ENCODE measurements at regions not wholly inside any gene's neighbourhood (a gene's known extent, or its start where the extent isn't known, plus 50 kb on each side); places are given as distances from the start of the nearest gene placed in this dataset.

GRCh38 chr11:112363527-112363926, 102.9 kb upstream of the PLET1 start:
- Histone ChIP-seq H3K9ac (no peak overlapping the region), H3K36me3 (ENCODE audit: control insufficient read depth, insufficient read depth, low read length) (no peaks in the 10 kb centered on the region), H3K27ac (no peak overlapping the region), H3K4me1 (no peaks in the 10 kb centered on the region), H3K9me3 (ENCODE audit: control insufficient read depth, low read length) (no peaks in the 10 kb centered on the region), H3K27me3 (ENCODE audit: control insufficient read depth, insufficient read depth, low read length) (no peaks in the 10 kb centered on the region), H3K4me3 (ENCODE audit: low read depth, low read length) (no peak overlapping the region), H3K79me2 (no peaks in the 10 kb centered on the region), H2AFZ (no peak overlapping the region), H3K4me2 (ENCODE audit: low read length) (no peak overlapping the region)
- TF ChIP-seq CTCF (IDR thresholded peaks at IDR 0.05): no peak

- no peaks in the 10 kb centered on the region for H3K27me3 ChIP-seq (ENCODE audit: control insufficient read depth, insufficient read depth, low read length)
- no peak overlapping the region for H3K9ac ChIP-seq
- H2AFZ ChIP-seq: no peak overlapping the region
- no peak overlapping the region for H3K4me3 ChIP-seq (ENCODE audit: low read depth, low read length)
- TF ChIP-seq CTCF (IDR thresholded peaks at IDR 0.05): no peak
- H3K27ac ChIP-seq: no peak overlapping the region
- H3K4me2 ChIP-seq (ENCODE audit: low read length): no peak overlapping the region
- H3K9me3 ChIP-seq (ENCODE audit: control insufficient read depth, low read length): no peaks in the 10 kb centered on the region
- H3K79me2 ChIP-seq: no peaks in the 10 kb centered on the region
- no peaks in the 10 kb centered on the region for H3K4me1 ChIP-seq
- no peaks in the 10 kb centered on the region for H3K36me3 ChIP-seq (ENCODE audit: control insufficient read depth, insufficient read depth, low read length)
These were observed 104.4 kb upstream of the PLET1 start for GRCh38 chr11:112364962-112365481.

GRCh38 chr11:112366012-112366411, 105.4 kb upstream of the PLET1 start:
- Histone ChIP-seq H3K4me2 (ENCODE audit: low read length) (no peak overlapping the region), H3K9me3 (ENCODE audit: control insufficient read depth, low read length) (no peaks in the 10 kb centered on the region), H3K79me2 (no peaks in the 10 kb centered on the region), H3K27ac (no peak overlapping the region), H2AFZ (no peak overlapping the region), H3K9ac (no peak overlapping the region), H3K27me3 (ENCODE audit: control insufficient read depth, insufficient read depth, low read length) (no peaks in the 10 kb centered on the region), H3K4me1 (no peaks in the 10 kb centered on the region), H3K36me3 (ENCODE audit: control insufficient read depth, insufficient read depth, low read length) (no peaks in the 10 kb centered on the region), H3K4me3 (ENCODE audit: low read depth, low read length) (no peak overlapping the region)
- TF ChIP-seq CTCF (IDR thresholded peaks at IDR 0.05): no peak

GRCh38 chr11:112366777-112367176, 106.1 kb upstream of the PLET1 start:
- Histone ChIP-seq H3K9ac (no peak overlapping the region), H3K4me3 (ENCODE audit: low read depth, low read length) (no peak overlapping the region), H3K79me2 (no peaks in the 10 kb centered on the region), H3K9me3 (ENCODE audit: control insufficient read depth, low read length) (no peaks in the 10 kb centered on the region), H3K4me2 (ENCODE audit: low read length) (no peak overlapping the region), H3K27me3 (ENCODE audit: control insufficient read depth, insufficient read depth, low read length) (no peaks in the 10 kb centered on the region), H3K36me3 (ENCODE audit: control insufficient read depth, insufficient read depth, low read length) (no peaks in the 10 kb centered on the region), H3K4me1 (no peaks in the 10 kb centered on the region), H2AFZ (no peak overlapping the region), H3K27ac (no peak overlapping the region)
- no peak for TF ChIP-seq CTCF (IDR thresholded peaks at IDR 0.05)

- no peaks in the 10 kb centered on the region for H3K79me2 ChIP-seq
- H3K4me1 ChIP-seq: no peaks in the 10 kb centered on the region
- H3K36me3 ChIP-seq (ENCODE audit: control insufficient read depth, insufficient read depth, low read length): no peaks in the 10 kb centered on the region
- H3K9me3 ChIP-seq (ENCODE audit: control insufficient read depth, low read length): no peaks in the 10 kb centered on the region
- no peaks in the 10 kb centered on the region for H3K27me3 ChIP-seq (ENCODE audit: control insufficient read depth, insufficient read depth, low read length)
- H2AFZ ChIP-seq: no peak overlapping the region
- no peak for TF ChIP-seq CTCF (IDR thresholded peaks at IDR 0.05)
- H3K4me2 ChIP-seq (ENCODE audit: low read length): no peak overlapping the region
- H3K4me3 ChIP-seq (ENCODE audit: low read depth, low read length): no peak overlapping the region
- no peak overlapping the region for H3K9ac ChIP-seq
- H3K27ac ChIP-seq: no peak overlapping the region
These were observed 106.8 kb upstream of the PLET1 start for GRCh38 chr11:112367461-112367860.
